ENCODE measurements at regions not wholly inside any gene's neighbourhood (a gene's known extent, or its start where the extent isn't known, plus 50 kb on each side); places are given as distances from the start of the nearest gene placed in this dataset.

DNA sequence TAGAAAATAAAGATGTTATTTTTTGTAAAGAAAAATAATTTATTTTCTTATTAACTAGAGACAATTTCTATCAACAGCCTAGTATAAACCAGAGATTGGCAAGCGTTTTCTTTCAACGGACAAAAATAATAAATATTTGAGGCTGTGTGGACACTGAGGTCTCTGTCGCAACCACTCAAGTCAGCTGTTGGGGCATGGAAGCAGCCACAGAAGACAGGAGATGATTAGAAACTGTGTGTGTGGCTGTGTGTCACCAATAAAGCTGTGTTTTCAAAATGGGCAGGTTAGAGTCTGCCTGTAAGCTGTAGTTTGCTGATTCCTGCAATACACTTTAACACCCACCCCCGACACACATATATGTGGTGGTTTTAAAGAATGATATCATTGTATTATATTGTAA is 200.6 kb upstream of the HMCN1 start:
- no peak for TF ChIP-seq PTBP1 (IDR thresholded peaks at IDR 0.05; ENCODE audit: low read depth, low read length, poor library complexity, severe bottlenecking)
- TF ChIP-seq MEIS1 (CRISPR knock-in tag; IDR thresholded peaks at IDR 0.05; ENCODE audit: borderline replicate concordance) = no peak
